Dedifferentiated amniotic fluid mesenchymal stem cell (primary cell): ENCODE measurements at regions not wholly inside any gene's neighbourhood (a gene's known extent, or its start where the extent isn't known, plus 50 kb on each side); places are given as distances from the start of the nearest gene placed in this dataset.
"Not testable (repeated sequence)": the region's sequence is repeated elsewhere in the genome, so short reads cannot be mapped to it uniquely, and the experiment has no call there.

Experiments used
- DNase-seq: peaks from one replicate; pipeline ENCODE4 v3.0.0-alpha.2; 2016; ENCODE audit errors: extremely low spot score

DNA sequence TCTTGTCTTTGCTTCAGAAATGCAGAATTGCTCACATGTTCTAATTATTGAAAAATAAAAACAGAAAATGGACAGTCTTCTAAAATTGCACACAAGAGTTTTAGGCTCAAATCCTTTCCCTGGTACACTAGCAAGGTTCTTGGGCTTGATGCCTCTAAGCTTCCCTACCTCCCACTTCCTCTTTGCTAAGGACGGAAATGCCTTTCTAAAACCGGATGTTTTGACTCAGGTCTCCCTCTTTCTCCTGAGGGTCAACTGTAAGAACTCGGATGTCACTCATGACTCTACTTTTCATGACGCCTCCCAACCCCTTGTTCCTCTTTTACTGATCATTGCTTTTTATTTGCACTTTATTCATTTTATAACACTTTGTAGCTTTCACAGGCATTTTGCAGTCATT is 613.5 kb downstream of the C6orf118 start:
- DNase-seq = no peak

DNA sequence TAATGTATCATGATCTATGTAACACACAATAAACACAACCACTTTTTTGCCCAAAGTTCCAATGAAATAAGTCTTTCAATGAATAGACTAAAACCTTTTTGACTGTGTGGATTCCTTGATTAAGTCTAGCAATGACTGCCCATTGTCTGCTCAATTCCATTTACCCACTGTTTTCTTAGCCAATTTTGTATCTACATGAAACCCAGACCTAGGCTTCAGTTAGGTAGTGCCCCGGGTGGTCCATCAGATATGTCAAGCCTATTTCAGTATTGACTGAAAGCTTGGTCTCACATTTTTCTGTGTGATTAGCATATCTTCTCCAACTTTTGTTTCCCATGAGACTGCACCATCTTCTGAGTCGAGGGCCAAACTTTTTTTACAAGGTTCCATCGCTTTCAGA is 615.0 kb downstream of the C6orf118 start:
- DNase-seq = no peak

DNA sequence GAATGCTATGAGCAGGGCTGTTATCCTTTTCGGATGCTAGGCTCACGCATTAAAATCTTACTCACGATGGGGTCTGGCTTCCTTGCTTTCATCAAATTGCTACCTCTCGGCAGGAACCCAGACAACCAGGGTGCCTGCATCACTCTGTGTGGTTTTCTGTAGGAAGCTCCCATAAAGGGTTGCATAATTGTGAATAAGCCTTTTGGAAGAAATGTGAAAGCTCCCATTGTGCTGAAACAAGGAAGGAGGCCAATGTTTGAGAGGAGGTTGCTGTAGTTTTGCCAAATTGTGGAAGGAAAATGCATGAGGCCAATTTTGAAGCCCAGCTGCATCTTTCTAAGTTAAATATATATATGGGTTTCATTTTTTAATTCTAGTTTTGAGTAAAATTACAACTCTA is 615.5 kb downstream of the C6orf118 start:
- DNase-seq = no peak

DNA sequence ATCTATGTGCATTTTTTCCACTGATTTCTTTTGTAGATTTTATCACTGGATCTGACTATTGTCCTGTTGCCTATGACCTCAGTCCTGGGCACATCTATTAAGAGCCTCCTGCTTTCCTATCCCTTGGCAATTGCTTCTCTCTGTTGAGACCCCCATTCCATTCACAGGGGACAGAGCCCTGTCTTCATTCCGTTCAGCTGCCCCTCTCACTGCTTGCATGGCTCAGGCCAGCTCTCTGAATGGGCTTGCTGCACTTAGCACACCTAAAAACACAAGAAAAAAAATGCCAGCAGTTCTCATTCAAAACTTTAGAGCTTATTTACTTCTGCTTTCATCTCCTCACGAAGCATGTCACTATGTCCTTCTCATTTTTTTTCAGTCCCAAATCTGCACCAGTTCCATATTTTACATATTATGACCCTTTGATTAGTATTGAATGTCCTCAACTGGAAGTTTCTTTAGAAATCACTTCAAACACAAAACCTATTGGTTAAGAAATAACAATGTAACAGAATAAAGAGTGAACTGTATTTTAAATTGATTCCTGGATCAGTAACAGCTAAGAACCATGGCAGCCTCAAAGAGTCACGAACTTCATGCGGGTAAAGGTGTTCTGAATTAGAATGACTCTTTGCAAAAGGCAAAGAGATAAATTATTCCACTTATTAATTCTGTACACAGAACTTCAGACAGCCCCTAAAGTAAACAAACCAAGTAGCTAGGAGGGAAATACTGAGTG is 616.5 kb downstream of the C6orf118 start:
- no peak for DNase-seq

DNA sequence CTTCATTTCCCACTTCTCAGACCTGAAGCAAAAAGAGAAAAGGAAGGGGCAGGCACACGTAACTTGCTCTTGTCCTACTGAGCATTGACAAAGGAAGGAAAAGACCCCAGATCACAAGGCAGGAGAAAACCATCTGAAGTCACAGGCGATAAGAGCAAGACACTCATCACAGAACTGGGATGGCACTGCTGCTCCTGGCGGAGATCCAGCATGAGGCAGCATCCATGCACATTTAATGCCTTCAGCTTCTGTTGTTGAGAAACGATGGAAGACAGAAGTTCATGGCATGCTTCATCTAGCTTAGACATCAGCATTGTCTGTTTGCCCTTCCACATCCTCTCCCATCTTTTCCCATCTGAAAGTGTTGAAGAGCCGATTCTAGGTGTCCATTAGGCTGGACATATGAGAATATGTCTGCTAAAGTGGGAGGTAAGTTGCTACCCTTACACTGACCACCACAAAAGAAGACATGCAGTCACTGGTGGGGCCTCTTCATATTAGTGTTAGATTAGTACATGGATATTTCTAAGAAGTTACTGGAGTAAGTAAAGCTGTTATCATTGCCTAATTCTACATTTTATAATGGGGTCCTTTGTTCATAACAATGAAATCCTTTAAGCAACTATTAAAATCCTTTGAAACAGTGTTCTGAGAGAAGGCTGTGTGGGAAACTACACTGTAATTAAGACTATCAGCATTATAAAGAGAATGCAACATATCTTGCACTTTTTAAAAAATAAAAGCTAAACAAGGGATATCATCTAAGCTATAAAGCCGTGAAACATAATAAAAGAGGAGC is 618.5 kb downstream of the C6orf118 start:
- no peak for DNase-seq

DNA sequence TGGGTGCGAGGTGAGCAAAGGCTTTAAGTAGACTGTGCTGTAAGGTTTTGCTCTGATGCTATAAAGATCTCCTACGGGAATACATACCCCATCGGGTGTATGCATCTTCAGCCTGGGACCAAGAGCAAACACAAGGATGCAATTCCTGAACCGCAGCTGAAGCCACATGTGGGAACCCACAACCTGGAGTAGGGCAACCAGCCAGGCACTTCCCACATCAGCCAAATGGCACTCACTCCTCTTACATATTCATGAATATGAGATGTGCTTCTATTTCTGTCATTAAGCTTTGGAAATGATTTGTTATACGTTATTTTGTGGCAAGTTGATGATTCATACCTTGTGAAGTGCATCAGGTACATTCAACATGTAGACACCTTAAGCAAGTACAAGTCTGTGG is 619.2 kb downstream of the C6orf118 start:
- no peak for DNase-seq

DNA sequence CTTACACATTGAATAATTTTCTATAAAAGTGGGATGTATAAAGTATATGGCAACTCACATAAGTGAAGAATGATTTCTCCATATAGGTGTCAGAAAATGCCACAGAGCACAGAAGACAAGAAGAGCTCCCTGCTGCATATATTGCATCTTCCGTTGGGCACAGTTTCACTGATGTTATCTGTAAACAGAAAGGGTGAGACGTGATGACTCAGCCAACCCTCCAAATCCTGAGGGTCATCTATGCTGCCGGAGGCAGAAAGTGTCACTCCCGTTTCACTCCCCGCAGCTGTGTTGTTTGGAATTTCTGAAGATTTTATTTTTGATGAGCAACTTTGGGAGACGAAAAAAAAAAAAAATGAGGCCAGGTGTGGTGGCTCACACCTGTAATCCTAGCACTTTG is 644.1 kb downstream of the C6orf118 start:
- no peak for DNase-seq

DNA sequence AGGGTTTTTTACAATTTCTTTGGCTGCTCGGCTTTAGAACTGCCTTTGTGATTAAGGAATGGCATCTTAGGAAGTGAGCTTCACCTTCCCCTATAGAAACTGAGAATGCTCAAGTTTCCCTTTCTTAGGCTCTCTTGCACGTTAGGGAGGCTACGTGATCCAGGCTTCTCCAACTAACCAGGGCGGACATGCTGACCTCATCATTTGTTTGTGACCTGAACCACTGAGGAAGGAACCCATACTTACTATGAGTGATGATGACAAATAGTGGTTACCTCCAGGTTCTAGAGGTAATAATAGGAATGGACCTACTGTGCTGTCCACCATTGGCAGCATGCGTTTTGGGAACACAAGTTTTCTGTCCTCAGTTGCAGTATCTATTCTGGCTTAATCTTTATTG is 645.8 kb downstream of the C6orf118 start:
- no peak for DNase-seq

DNA sequence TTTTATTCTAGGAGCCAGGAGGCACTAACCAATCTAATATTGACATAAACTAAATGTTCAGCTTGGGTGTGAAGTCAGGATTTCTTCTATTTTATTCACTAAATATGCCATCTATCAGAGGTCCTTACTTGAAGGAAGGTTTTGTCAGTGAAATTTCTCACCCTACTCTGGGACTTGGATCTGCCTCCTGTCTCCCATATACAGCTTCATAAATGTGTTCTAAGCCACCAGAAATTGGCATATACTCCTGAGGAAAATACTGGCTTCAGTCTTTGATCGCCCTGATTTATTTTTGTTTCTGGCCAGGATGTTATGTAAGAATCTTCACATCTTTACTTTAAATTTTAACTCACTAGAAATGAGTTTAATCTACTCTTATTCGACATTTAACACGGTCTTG is 647.7 kb downstream of the C6orf118 start:
- DNase-seq = no peak

DNA sequence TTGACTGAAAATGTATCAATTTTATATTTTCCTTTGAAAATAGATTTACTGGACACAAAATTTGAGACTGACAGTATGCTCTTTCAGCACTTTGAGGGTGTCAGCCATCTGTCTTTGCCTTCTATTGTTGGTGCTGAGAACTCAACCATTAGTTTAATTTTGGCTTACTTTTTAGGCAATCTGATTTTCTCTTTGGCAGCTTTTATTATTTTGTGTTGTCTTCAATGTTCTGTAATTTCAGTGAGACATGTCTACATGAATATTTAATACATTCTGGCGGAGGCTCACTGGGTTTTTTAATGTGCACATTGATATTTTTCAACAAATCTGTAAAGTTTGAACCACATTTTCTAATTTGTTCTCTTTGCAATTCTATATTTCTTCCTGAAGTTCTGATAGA is 648.6 kb downstream of the C6orf118 start:
- DNase-seq = no peak

DNA sequence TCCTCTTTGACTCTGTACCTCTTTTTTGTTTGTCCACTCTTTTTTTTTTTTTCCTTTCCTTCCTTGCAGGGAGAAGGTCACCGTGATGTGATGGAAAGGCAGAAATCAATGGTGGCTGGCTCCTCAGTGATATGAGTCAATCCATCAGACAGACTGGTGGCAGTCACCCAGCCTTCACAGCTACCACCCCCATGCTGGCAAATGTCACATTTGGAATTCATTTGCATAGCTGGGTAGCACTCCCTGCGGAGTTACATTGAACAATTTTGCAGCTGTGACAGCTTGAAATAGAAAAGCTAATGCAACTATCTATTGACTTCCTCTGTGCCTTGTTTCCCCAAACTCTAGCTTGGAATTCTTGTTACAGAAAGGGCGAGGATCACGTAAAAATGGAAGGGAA is 668.4 kb downstream of the C6orf118 start:
- DNase-seq = no peak

DNA sequence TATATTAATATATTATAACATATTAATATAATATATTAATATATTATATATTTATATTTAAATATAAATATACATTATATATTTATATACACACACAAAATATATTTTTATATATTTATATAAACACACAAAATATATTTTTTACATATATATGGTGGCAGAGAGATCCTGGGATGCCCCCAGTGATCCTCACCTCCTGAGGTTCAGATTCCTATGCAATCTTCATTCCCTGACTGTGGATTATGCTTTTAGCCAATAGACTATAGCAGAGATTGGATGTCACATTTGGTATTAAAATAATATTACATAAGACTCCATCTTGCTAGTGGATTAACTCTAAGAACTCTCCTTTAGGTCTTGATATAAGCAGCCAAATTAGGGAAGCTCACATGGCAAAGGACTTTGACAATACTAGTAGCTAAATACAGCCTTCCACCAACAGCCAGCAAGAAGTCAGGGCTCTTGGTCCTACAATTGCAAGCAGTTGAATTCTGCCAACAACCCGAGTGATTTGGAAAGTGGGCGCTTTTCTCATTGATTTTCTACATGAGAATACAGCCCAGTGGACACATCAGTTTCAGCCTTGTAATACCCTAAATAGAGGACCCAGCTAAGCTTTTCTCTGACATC is 681.0 kb downstream of the C6orf118 start:
- no peak for DNase-seq

DNA sequence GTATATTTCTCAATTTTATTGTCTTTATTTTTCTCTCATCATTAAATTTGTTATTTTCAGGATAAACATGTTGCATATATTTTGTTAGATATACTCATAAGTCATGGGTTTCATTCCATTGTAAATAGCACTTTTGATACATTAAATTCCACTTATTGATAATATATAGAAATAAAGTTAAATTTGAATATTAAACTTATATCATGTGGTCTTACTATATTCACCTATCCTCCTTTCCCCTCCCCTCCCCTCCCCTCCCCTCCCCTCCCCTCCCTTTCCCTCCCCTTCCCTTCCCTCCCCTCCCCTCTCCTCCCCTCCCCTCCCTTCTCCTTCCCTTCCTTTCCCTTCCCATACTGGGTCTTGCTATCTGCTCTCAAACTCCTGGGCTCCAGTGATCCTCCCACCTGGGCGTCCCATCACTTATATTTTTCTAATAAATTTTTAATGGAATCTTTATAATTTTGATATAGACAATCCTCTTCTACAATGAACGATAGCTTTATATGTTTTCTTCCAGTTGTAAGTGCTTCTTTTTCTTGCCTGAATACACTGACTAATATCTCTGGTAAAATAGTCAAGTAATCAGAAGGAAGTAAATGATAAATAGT is 692.4 kb downstream of the C6orf118 start:
- no peak for DNase-seq

DNA sequence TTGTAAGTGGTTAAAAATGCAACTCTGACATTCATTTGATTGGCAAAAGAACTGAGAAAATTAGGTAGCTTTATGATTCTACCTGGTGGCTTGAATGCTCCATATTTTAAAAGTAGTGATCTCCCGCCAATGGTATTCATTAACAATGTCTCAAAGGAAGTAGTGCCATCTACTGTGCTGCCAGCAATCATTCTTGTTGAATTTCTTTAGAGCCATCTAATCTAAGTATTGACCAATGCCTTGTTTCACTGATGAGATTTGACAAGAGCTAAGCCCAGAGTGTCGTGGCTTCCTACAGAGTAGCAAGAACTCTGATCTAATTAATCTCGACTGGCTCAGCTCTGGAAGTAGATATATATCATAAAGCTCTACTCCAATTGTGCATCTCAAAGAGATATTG is 696.7 kb downstream of the C6orf118 start:
- no peak for DNase-seq

DNA sequence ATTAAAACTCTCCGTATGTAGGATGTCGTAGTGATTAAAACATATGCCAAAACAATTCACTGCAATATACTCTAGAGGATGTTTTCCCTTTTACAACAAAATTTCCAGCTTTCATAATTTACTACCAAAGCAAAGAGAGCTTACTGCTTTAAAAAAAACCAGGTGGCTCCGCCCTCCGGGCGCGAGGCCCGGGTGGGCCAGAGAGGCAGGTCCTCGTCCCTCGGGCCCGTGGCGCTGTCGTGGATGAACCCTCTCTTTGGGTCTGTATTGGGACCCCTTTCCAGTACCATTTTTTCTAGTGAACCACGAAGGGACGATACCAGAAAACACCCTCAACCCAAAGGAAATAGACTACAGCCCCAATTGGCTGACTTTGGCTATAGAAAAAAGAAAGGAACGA is 698.5 kb downstream of the C6orf118 start:
- DNase-seq = not testable (repeated sequence)

DNA sequence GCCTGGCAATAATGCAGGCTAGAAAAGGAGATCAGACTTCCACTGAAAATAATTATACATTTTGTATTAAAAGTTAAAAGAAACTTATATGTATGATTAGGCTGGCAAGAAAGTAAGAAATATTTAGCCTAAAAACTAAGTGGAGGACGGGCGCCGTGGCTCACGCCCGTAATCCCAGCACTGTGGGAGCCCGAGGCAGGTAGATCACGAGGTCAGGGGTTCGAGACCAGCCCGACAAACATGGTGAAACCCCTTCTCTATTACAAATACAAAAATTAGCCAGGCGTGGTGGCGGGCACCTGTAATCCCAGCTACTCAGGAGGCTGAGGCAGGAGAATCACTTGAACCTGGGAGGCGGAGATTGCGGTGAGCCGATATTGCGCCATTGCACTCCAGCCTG is 707.0 kb downstream of the C6orf118 start:
- DNase-seq = not testable (repeated sequence)

DNA sequence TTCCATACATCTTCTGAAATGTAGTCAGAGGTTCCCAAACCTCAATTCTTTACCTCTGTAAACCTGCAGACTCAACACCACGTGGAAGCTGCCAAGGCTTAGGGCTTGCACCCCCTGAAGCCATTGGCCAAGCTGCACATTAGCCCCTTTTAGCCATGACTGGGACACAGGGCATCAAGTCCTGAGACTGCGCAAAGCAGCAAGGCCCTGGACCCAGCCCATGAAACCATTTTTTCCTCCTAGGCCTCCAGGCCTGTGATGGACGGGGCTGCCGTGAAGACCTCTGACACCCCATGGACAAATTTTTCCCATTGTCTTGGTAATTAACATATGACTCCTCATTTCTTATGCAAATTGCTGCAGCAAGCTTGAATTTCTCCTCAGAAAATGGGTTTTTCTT is 727.8 kb downstream of the C6orf118 start:
- DNase-seq = no peak

DNA sequence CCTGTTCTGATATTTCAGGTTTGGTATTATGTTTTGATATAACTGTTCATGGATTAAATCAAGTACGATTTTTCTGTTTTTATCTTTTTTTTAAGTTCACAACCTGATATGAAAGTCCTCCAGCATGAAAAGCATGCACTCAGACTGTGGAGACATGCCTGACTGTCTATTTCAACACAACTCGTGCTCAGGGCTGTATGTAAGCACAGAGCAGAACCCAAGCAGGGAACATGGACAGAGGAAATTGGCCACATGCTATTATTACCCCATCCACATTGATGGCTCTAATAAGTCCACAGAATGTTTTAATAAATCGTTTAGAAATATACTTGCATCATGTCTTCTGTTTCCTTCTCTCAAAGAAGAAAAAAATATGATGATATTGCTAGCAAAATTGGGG is 730.4 kb downstream of the C6orf118 start:
- DNase-seq = no peak

DNA sequence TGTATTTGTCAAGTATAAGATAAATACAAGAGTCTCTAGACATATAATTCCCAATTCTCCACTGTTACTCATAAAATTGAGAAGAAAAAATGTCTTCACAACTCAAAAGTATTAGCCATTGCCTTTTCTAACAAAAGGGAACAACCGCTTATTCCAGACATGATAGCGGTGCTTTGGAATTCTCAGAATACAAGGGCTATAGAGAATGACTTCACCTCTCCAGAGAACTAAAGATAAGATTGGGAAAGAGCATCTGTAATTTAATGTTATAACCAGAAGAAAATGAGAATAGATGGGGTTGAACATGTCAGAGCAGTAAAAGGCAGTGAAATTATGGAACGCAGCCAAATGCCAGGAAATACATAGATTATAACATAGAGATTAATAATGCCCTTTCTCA is 730.8 kb downstream of the C6orf118 start:
- DNase-seq = no peak

DNA sequence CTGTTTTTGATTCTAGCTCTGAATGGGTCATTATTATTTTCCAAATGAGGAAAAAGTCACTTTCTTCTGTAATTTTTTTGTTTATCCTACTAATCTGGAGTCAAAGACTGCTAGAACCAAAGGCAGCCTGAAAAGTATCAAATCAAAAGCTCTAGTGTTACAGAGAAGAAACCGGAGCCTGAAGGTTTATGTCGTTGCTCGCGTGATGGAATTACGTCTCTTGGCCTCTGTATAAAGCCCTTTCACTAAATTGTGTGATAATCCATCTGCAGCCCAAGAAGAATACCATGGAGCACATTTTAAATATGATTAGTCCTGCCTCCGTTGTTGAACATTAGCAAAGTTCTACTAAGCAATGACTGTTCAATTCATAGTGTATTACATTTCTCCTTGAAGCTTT is 738.6 kb downstream of the C6orf118 start:
- no peak for DNase-seq

DNA sequence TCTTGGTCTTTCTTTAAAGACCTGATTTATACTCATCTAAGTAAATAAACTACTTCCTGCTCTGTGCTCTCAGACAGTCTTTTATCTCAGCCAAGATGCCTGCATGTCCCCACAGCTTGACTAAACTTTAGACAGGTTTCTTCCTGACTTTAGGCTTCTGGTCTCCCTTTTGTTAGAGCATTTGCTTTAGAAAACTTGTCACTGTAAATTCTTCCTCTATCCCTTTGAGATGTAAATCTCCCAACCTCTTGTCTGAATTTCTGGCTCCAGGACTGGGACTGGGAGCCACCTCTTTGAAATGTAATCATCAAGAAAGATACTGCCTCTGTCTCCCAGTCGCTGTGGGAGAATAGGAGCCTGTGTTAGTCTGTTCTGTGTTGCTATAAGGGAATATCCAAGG is 739.9 kb downstream of the C6orf118 start:
- DNase-seq = no peak

DNA sequence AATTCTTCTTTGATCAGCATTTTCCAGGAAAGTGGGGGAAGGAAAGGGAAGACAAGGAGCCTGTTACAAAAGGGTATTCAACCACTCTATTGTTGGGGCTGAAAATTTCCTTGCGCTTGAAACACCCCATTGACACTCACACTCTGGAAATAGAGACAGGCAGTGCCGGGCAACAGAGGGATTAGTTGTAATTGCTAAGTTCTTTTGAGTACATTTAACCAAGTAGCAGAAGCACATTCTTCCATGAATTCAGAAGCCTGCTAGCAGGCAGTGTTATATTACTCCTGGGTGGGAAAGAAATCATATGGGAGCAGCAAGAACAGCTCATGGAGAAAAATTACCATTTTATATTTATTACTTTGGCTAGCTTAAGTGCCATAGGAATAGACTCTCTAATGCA is 745.5 kb downstream of the C6orf118 start:
- no peak for DNase-seq

DNA sequence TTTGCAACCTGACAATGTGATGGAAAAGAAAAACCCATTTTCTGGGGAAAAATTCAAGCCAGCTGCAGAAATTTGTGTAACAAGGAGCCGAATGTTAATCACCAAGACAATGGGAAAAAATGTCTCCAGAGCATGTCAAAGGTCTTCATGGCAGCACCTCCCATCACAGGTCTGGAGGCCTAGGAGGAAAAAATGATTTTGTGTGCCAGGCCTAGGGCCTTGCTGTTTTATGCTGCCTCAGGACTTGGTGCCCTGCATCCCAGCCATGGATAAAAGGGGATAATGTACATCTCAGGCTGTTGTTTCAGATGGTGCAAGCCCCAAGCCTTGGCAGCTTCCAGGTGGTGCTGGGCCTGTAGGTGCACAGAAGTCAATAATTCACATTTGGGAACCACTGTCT is 747.7 kb downstream of the C6orf118 start:
- DNase-seq = no peak
